ENCODE measurements at regions not wholly inside any gene's neighbourhood (a gene's known extent, or its start where the extent isn't known, plus 50 kb on each side); places are given as distances from the start of the nearest gene placed in this dataset.
"Not testable (repeated sequence)": the region's sequence is repeated elsewhere in the genome, so short reads cannot be mapped to it uniquely, and the experiment has no call there.

DNA sequence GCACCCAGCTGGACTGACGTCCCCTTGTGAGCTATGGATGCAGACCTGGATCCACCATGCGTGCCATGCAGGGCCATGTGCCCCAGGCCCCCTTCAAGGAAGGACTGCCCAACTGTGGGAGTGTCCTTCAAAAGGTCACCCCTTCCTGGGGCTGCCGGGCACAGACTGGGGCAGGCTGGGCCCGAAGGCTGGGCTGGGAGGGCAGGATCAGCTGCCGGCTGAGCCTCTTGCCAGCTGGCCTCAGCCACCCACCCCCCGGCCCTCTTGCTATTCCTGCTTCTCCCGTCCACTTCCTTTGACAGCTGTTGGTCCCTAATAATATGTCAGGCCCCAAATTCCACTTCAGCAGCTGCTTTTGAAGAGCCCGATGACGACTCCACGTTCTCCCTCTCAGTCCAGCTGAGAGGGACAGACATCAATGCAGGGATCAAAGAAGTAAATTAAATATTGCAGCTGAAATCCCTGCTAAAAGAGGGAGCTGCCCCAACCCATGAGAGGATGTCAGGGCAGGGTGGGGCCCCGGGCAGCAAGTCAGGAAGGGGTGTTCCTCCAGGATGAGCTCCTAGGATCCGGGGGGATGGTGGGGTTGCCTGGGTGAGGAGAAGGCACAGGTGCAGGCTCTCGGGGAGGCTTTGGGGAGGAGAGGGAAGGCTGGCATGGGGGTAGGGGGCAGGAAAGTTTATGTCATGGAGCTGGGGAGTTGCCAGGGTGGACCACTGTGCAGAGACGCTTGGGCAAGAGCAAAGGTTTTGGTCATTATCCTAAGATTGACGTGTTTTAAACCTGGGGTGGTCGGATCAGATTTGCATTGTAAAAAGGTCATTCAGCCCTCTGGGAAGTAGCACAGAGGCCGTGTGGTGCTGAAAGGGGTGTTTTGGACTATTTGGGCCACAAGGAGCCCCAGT, 185.0 kb downstream of the ANKRD60 start:
- no peak for DNase-seq (ENCODE audit: low spot score)

DNA sequence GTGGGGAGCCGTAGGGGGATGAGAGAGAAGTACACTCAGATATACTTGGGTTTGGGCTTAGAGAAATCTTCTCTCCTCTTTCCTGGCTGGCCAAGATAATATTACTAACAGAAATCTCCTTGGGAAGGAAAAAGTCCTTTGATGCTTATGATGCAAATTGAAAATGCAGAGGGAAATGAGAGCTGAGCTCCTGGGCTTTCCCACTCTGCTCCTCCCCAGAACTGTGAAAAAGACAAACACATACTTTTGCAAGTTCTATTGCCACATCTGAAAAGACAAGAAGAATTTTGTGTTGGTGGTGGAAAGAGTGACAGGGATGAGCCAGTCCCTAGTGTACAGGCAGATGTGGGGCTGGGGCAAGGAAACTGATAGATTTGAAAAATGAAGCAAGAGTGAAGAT, 185.9 kb downstream of the ANKRD60 start:
- DNase-seq (ENCODE audit: low spot score) = no peak

- no peak for DNase-seq (ENCODE audit: low spot score)
These were observed 187.8 kb downstream of the ANKRD60 start for GRCh38 chr20:58040447-58041290.

DNA sequence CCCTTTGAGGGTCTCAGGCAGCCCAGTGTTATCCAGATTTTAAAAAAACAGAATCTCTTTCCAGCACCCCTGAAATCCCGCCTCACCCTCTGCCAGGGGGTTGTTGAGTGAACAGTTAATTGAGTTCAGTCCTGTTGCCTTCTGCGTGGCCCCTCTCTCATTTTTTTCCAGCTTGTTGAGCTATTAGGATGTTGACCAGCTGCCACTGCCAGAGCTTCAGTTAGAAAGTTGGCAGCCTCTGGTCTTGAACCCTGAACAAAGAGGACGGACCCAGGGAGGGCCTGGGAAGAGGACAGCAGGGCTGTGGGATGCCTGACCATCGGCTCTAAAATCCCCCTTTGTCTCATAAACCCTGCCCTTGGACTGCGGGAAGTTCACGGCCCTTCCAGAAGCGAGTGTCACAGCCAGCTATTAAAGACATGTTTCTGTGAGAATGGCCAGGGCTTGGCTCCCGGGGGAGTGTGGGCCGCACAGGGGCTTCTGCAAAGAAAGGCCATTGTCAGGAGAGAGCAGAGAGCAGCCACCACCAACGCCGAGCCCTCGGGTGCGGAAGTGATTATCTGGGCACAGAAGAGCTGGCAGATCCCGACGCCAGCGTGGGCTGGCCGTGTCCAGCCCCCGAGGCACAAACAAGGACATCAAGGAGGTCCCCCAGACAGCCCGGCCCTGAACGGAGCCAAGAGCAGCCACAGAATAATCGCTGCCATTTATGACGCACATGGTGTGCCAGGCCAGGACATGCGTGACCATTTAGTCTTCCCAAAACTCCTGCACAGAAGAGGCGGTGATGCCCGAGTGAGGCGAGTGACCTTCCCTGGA, 189.0 kb downstream of the ANKRD60 start:
- DNase-seq (ENCODE audit: low spot score) = no peak

- DNase-seq (ENCODE audit: low spot score) = no peak
These were observed 190.3 kb downstream of the ANKRD60 start for GRCh38 chr20:58038123-58038654.

DNA sequence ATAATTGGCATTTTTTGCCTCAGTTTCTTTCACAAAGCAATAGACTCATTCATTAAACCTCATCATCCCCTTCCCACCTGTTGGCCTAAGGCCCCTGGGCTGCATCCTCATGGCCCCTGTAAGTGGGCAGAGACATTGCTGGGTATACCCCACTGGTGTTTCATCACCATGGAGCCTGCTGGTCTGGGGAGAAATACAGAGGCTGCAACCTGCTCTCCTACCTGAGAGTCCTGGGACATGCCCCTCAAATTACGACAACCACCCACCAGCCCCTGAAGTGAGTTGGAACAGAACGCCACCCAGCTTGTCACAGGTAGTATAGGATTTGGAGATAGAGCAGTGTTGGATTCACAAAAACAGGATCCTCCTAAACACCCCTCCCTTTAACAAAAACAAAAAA, 190.8 kb downstream of the ANKRD60 start:
- no peak for DNase-seq (ENCODE audit: low spot score)

GRCh38 chr20:58033026-58033536, 195.4 kb downstream of the ANKRD60 start:
- no peak for DNase-seq (ENCODE audit: low spot score)

DNA sequence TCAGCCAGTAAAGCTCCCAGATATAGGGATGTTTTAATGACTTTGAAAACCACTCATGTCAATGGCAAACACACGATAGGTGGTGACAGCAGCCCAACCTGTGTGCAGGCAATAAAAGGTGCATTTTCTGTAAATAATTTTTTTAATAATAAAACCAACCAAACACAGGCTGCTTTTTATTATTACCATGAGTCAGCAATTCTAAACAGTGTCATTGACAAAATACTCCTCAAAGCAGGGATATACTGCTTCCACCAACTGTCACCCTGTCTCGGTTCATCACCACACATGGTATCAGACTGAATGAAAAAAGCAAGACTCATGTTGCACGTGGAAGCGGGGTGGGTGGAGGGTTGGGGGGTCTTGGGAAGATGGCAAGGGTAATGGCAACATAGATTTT, 195.9 kb downstream of the ANKRD60 start:
- no peak for DNase-seq (ENCODE audit: low spot score)

GRCh38 chr20:58031350-58031749, 197.1 kb downstream of the ANKRD60 start:
- DNase-seq (ENCODE audit: low spot score) = not testable (repeated sequence)

DNA sequence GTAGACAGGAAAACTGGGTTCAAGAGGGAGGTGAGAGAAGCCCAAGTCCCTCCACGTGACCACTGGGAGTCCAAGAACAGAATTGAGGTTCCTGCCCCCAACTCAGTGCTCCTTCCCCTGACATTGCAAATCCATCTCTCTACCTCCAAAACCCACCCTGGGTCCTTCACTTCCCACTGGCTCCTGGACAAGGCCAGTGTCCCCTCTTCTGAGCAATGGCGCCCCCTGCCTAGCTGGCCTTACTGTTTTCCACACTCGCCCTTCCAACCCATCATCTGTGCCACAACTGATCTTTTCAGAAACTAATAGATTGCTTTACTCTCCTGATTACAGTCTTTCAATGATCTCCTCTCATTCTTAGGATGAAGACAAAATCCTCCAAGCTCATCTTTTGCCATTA, 200.3 kb downstream of the ANKRD60 start:
- DNase-seq (ENCODE audit: low spot score) = no peak

DNA sequence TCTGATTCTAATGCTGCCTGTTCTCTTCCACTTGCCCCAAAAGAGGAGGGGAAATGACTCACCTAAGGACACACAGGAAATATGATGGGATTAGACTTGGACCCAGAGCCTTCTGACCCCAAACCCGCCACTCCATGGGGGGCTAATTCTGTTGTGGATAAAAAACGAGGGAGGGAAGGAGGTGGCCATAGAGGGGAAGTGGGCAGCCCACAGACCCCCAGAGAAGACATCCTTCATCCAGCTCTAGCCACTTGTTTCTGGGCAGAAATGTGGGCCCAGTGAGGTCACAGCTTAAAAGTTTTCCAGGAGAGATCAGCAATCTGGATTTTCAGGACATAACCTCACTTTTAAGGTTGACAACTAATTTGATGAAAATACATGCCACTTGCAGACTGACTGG, 202.1 kb downstream of the ANKRD60 start:
- DNase-seq (ENCODE audit: low spot score) = no peak

DNA sequence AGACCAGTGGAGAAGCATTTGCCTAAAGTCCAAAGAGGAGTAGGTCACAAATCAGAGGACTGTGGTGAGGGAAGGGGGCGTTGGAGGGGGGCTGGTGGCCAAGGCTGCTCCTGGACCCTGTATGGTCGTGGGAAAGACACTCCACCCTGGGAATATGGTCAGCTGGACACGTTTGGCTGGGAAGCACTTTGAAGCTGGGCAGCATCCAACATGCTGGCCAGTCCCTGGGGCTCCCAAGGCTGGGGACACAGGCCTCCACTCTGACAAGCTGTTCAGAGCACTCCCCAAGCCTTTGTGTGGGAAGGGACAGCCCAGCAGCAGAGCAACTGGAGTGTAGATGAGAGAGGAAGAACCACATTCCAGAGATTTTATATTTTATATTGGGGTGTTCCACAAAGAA, 203.2 kb downstream of the ANKRD60 start:
- DNase-seq (ENCODE audit: low spot score) = no peak

DNA sequence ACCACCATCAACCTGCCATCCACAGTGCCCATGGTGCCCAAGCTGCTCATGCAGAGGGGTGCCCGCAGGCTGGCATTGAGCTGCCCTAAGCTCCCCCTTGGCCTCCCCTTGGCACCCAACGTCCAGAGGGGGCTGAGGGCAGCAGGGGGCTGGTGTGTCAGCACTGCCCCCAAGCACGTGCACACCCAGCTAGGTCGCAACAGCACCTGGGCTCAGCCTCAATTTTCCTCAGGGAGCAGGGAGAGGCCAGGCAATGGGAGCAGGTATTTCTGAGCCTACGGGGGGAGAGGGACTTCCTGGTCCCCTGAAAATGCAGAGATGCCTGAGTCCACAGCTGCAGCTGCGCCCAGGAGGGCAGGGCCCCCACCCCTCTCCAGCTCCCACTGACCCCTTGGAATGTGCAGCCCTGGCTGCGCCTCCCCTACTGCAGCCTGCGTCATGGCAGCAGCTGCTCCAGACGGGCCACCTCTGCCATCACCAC, 204.2 kb downstream of the ANKRD60 start:
- no peak for DNase-seq (ENCODE audit: low spot score)

DNA sequence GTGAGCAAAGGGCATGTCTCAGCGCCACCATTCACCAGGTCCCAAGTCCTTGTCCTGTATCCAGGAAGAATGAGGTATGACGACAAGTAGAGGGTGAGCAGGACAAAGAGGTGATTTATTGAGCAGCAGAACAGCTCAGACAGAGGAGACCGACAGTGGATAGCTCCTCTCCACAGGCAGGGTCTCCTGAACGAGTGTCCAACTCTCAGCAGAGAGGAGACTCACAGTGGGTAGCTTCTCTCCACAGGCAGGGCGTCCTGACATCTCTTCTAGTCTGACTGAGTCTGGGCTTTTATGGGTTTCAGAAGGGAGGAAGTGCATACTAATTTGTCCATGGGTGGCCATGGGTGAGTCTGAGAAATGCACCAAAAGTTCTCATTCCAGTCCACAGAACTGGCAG, 204.7 kb downstream of the ANKRD60 start:
- DNase-seq (ENCODE audit: low spot score) = no peak

DNA sequence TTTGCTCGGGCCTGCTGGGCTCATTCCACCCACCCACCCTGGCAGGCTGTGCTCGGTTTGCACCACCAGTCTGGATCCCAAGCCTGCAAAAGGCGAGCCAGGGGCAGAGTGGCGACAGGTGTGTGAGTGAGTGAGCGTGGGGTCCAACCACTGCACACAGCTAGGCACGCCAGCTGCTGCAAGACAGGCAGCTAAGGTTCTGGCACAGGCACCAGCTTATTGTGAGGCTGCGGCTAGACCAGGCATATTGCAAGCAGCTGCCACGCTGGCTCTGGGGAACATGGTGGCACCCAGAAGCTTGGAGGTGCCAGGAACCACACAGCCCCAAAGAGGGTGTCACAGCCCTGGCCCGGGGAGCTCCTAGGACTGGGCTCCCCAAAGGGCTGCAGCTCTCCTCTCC, 205.1 kb downstream of the ANKRD60 start:
- DNase-seq (ENCODE audit: low spot score) = no peak

- DNase-seq (ENCODE audit: low spot score) = no peak
These were observed 205.7 kb downstream of the ANKRD60 start for GRCh38 chr20:58022711-58023110.

DNA sequence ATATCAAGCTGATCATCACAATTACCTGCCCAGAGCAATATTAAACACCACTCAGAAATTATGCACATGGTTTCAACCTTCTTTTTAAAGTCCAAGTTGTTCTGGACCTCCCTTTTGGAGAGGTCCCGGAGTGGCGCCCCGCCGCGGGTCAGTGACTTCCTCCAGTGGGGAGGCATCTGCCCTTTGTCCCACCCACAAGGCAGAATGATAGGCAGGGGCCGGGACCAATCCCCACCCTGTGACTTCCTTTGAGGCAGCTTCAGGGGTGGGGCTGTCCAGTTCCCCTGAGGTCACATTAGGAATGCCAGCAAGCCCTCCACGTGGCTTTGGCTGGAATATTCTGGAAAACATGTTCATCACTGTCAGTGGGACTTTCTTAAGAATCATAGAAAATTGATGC, 207.0 kb downstream of the ANKRD60 start:
- DNase-seq (ENCODE audit: low spot score) = no peak

DNA sequence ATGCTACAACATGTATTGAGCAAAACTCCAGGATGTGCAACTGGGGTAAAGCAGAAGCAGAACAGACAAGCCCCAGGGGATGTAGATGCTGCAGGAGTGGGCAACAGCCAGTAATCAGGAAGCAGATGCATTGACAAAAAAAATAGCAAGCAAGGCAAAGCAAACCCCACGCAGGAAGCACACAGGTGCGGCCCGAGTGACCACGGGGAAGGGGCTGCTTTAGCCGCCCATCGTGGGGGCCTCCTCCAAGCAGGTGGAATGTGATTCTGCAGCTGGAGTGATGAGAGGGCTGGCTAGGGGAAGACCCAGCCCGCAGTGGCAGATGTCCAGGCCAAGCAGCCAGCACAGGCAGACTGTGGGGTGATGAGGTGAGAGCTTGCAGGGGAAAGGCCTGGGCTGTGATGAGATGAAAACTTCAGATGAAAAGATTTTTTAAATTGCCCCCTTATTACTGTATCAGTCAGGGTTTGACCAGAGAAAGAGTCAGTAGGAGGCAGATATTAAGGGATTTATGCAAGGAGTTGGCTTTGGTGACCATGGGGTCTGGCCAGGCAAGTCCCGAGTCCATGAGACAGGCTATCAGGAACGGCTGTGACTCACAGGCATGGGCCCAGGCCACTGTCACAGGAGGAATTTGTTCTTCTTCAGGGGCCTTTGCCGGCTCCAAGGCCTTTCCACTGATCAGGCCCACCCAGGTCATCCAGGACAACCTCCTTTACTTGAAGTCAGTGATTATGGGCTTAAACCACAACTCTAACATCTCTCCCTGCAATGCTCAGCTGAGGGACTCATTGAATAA, 207.6 kb downstream of the ANKRD60 start:
- DNase-seq (ENCODE audit: low spot score) = no peak

- no peak for DNase-seq (ENCODE audit: low spot score)
These were observed 208.4 kb downstream of the ANKRD60 start for GRCh38 chr20:58019850-58020625.

Data from H4 (cell line).